ENCODE measurements at regions not wholly inside any gene's neighbourhood (a gene's known extent, or its start where the extent isn't known, plus 50 kb on each side); places are given as distances from the start of the nearest gene placed in this dataset.

DNA sequence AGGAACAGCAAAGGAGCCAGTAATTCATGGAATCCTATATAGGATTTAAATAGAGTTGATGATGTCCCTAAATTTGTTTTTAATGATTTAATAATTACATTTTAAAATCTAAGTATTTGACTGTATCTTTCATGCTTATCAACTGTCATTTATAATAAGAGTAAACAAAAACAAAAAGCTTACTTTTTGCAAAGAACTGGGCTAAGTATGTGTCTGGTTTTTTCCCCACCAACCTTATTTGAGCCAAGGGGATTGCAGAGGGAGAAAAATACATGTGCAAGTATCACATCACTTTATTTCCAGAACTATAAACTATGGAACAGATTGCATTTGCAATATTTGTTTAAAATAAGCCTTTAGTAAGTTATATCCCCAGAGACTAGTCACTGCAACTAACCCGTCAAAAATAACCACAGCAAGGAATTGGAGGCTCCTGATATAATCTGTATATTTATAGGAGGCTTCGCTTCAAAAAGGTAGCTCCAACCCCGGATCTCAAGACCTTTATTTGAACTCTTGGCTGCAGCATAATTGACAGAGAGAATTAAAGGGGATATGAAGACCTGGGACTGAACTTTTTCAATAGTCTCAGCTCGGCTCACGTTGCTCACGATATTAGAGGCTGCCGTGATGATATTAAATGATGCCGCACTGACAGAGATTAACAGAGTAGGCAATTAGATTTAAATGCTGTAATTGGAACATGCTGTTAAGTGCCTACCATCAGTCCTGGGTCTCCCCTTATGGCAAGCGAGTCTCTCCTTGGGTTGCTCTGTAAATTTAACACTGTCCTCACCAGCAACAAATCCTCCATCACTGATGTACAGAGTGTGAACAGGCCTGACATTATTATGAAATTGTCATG, 329.1 kb upstream of the NFIA start:
- no peak overlapping the region for H3K4me3 ChIP-seq (ENCODE audit: low read length)
- no peak overlapping the region for H3K27ac ChIP-seq (ENCODE audit: low read depth, low read length)
- no peaks in the 10 kb centered on the region for H3K27me3 ChIP-seq (ENCODE audit: control insufficient read depth, low read length)
- no peaks in the 10 kb centered on the region for H3K9me3 ChIP-seq (ENCODE audit: control insufficient read depth, insufficient read depth, low read length)
- H3K36me3 ChIP-seq (ENCODE audit: control insufficient read depth, low read length) = no peaks in the 10 kb centered on the region
- H3K4me2 ChIP-seq (ENCODE audit: low read length) = no peak overlapping the region
- no peaks in the 10 kb centered on the region for H3K9me2 ChIP-seq (replicated peaks; ENCODE audit: control insufficient read depth, low read length)
- TF ChIP-seq, protein P1, sequence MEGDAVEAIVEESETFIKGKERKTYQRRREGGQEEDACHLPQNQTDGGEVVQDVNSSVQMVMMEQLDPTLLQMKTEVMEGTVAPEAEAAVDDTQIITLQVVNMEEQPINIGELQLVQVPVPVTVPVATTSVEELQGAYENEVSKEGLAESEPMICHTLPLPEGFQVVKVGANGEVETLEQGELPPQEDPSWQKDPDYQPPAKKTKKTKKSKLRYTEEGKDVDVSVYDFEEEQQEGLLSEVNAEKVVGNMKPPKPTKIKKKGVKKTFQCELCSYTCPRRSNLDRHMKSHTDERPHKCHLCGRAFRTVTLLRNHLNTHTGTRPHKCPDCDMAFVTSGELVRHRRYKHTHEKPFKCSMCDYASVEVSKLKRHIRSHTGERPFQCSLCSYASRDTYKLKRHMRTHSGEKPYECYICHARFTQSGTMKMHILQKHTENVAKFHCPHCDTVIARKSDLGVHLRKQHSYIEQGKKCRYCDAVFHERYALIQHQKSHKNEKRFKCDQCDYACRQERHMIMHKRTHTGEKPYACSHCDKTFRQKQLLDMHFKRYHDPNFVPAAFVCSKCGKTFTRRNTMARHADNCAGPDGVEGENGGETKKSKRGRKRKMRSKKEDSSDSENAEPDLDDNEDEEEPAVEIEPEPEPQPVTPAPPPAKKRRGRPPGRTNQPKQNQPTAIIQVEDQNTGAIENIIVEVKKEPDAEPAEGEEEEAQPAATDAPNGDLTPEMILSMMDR (IDR thresholded peaks at IDR 0.05; ENCODE audit: low read depth, low read length, poor library complexity, severe bottlenecking) = no peak
- no peak for TF ChIP-seq EZH2phosphoT487 (IDR thresholded peaks at IDR 0.05; ENCODE audit: borderline replicate concordance, low read length)
- no peaks in the 10 kb centered on the region for H3K4me1 ChIP-seq (ENCODE audit: control insufficient read depth, low read length)
- no peaks in the 10 kb centered on the region for H3F3A ChIP-seq (ENCODE audit: control insufficient read depth, insufficient read depth)
- no peaks in the 10 kb centered on the region for H4K20me1 ChIP-seq (ENCODE audit: control insufficient read depth, insufficient read depth, low read depth, low read length)
- H3K79me2 ChIP-seq (ENCODE audit: control insufficient read depth, low read length) = no peaks in the 10 kb centered on the region

DNA sequence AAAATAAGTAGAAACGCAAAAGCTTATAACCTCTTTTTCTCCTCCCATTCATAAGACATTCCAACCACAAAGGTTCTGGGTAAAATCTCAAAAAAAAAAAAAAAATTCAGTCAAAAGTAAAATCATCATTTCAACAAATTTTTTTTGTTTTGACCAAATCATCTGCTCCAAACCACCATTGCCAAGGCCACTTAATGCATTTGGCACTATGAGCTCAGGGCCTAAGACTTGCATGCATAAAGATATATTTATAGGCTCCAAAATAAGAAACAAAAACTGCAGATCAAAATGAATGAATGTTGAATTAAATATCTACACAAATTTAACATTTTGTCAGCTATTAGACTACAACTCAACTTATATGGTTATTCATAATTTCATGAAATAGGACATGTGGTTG, 331.1 kb upstream of the NFIA start:
- no peaks in the 10 kb centered on the region for H4K20me1 ChIP-seq (ENCODE audit: control insufficient read depth, insufficient read depth, low read depth, low read length)
- TF ChIP-seq, protein P1 (IDR thresholded peaks at IDR 0.05; ENCODE audit: low read depth, low read length, poor library complexity, severe bottlenecking) = no peak
- no peak for TF ChIP-seq EZH2phosphoT487 (IDR thresholded peaks at IDR 0.05; ENCODE audit: borderline replicate concordance, low read length)

DNA sequence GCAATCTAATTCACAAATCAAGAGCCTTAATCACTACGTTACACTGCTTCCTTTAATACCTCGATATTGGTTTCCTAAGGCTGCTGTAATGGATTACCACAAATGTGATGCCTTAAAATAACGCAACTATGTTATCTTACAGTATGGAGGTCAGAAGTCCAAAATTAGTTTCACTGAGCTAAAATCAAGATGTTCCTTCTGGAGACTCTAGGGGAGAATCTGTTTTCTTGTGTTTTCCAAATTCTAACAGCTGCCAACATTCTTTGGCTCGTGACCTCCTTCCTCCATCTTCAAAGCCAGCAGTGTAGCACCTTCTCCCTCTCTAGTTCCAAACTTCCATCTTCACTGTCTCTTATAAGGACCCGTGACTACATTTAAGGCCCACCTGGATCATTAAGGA, 335.0 kb upstream of the NFIA start:
- no peaks in the 10 kb centered on the region for H3F3A ChIP-seq (ENCODE audit: control insufficient read depth, insufficient read depth)
- no peak overlapping the region for H3K4me3 ChIP-seq (ENCODE audit: low read length)
- H3K4me1 ChIP-seq (ENCODE audit: control insufficient read depth, low read length) = no peaks in the 10 kb centered on the region
- H3K4me2 ChIP-seq (ENCODE audit: low read length) = no peak overlapping the region
- H4K20me1 ChIP-seq (ENCODE audit: control insufficient read depth, insufficient read depth, low read depth, low read length) = no peaks in the 10 kb centered on the region
- no peaks in the 10 kb centered on the region for H3K9me2 ChIP-seq (replicated peaks; ENCODE audit: control insufficient read depth, low read length)
- no peak for TF ChIP-seq EZH2phosphoT487 (IDR thresholded peaks at IDR 0.05; ENCODE audit: borderline replicate concordance, low read length)
- H3K27ac ChIP-seq (ENCODE audit: low read depth, low read length) = no peak overlapping the region
- no peaks in the 10 kb centered on the region for H3K27me3 ChIP-seq (ENCODE audit: control insufficient read depth, low read length)
- no peaks in the 10 kb centered on the region for H3K9me3 ChIP-seq (ENCODE audit: control insufficient read depth, insufficient read depth, low read length)
- H3K79me2 ChIP-seq (ENCODE audit: control insufficient read depth, low read length) = no peaks in the 10 kb centered on the region
- no peaks in the 10 kb centered on the region for H3K36me3 ChIP-seq (ENCODE audit: control insufficient read depth, low read length)

More for the DNA sequence above, 331.1 kb upstream of the NFIA start:
- Histone ChIP-seq H3K4me2 (ENCODE audit: low read length) (no peak overlapping the region), H3K9me3 (ENCODE audit: control insufficient read depth, insufficient read depth, low read length) (no peaks in the 10 kb centered on the region), H3F3A (ENCODE audit: control insufficient read depth, insufficient read depth) (no peaks in the 10 kb centered on the region), H3K4me1 (ENCODE audit: control insufficient read depth, low read length) (no peaks in the 10 kb centered on the region), H3K27ac (ENCODE audit: low read depth, low read length) (no peak overlapping the region), H3K36me3 (ENCODE audit: control insufficient read depth, low read length) (no peaks in the 10 kb centered on the region), H3K79me2 (ENCODE audit: control insufficient read depth, low read length) (no peaks in the 10 kb centered on the region), H3K27me3 (ENCODE audit: control insufficient read depth, low read length) (no peaks in the 10 kb centered on the region), H3K9me2 (replicated peaks; ENCODE audit: control insufficient read depth, low read length) (no peaks in the 10 kb centered on the region), H3K4me3 (ENCODE audit: low read length) (no peak overlapping the region)

DNA sequence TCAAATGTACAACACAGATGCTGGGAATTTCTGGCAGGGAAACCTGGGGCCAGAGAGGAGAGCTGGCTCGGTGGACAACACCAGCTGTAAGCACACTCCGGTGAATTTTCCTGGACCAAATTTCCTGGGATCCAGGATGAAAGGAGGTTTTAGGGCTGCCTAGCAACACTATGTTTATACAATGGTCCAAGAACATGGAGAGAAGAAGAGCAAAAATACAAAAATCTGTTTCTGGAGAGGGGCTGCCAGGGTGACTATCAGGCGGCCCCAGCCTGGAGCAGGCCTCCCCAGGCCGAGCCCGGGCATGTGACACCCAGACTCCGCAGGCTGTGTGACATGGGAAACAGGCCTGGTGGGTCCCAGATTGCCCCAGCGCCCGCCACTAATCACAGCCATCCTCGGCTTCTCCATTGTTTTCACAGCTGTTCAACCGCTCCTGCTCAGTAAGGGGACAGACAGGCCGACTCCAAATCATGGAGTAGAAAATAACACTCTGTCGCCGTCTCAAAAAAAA, 336.0 kb upstream of the NFIA start:
- Histone ChIP-seq H3K27me3 (ENCODE audit: control insufficient read depth, low read length) (no peaks in the 10 kb centered on the region), H3K36me3 (ENCODE audit: control insufficient read depth, low read length) (no peaks in the 10 kb centered on the region), H4K20me1 (ENCODE audit: control insufficient read depth, insufficient read depth, low read depth, low read length) (no peaks in the 10 kb centered on the region), H3K9me3 (ENCODE audit: control insufficient read depth, insufficient read depth, low read length) (no peaks in the 10 kb centered on the region), H3K27ac (ENCODE audit: low read depth, low read length) (no peak overlapping the region), H3K9me2 (replicated peaks; ENCODE audit: control insufficient read depth, low read length) (no peaks in the 10 kb centered on the region), H3K4me3 (ENCODE audit: low read length) (no peak overlapping the region), H3K79me2 (ENCODE audit: control insufficient read depth, low read length) (no peaks in the 10 kb centered on the region), H3F3A (ENCODE audit: control insufficient read depth, insufficient read depth) (no peaks in the 10 kb centered on the region), H3K4me2 (ENCODE audit: low read length) (no peak overlapping the region), H3K4me1 (ENCODE audit: control insufficient read depth, low read length) (no peaks in the 10 kb centered on the region)
- TF ChIP-seq EZH2phosphoT487 (IDR thresholded peaks at IDR 0.05; ENCODE audit: borderline replicate concordance, low read length) = no peak
- TF ChIP-seq, protein P1 (IDR thresholded peaks at IDR 0.05; ENCODE audit: low read depth, low read length, poor library complexity, severe bottlenecking) = no peak

Measured in DOHH2 (cell line).